ENCODE measurements at regions not wholly inside any gene's neighbourhood (a gene's known extent, or its start where the extent isn't known, plus 50 kb on each side); places are given as distances from the start of the nearest gene placed in this dataset.
"Not testable (repeated sequence)": the region's sequence is repeated elsewhere in the genome, so short reads cannot be mapped to it uniquely, and the experiment has no call there.

- CTCF ChIA-PET = interaction anchor here (1.0 to 2.7 kb wide), 4 partner anchors 9 to 424 kb away, joined by 3 to 10 read pairs (median 3); no protein-coding TSS in a partner anchor
- POLR2A ChIA-PET = no interaction called here
- Histone ChIP-seq H3K9ac (no peak overlapping the region), H2AFZ (ENCODE audit: low read depth) (no peak overlapping the region), H3K27me3 (ENCODE audit: insufficient read depth) (no peaks in the 10 kb centered on the region), H3K4me2 (no peak overlapping the region), H3K79me2 (ENCODE audit: insufficient read depth) (no peaks in the 10 kb centered on the region), H3K9me2 (no peaks in the 10 kb centered on the region), H3K36me3 (replicated peaks in 1 of 2; ENCODE audit: control insufficient read depth in 1 of 2, insufficient read depth in 2 of 2, low read length in 1 of 2) (no peaks in the 10 kb centered on the region), H3F3A (replicated peaks; ENCODE audit: insufficient read depth) (no peaks in the 10 kb centered on the region), H3K4me3 (ENCODE audit: low read depth in 2 of 2, low read length in 1 of 2) (no peak overlapping the region), H3K9me3 (no peaks in the 10 kb centered on the region), H4K20me1 (ENCODE audit: insufficient read depth) (no peaks in the 10 kb centered on the region), H3K27ac (ENCODE audit: low read depth in 2 of 2, low read length in 1 of 2) (no peak overlapping the region), H3K4me1 (ENCODE audit: control insufficient read depth in 1 of 2, insufficient read depth in 2 of 2, low read depth in 1 of 2, low read length in 1 of 2) (no peaks in the 10 kb centered on the region; a peak in 1 of 4 replicates)
- WGBS (ENCODE audit: low lambda C conversion rate) = 15% methylated on average over 5 of the region's 5 CpGs
- TF ChIP-seq MAX (IDR thresholded peaks at IDR 0.05; ENCODE audit: low read depth) = no peak
- DNase-seq = no peak
These were observed 75.1 kb upstream of the GPRC5B start for GRCh38 chr16:19959736-19960135.

- H3K4me1 ChIP-seq (ENCODE audit: control insufficient read depth in 1 of 2, insufficient read depth in 2 of 2, low read depth in 1 of 2, low read length in 1 of 2); H2AFZ ChIP-seq (ENCODE audit: low read depth); H3K4me3 ChIP-seq (ENCODE audit: low read depth in 2 of 2, low read length in 1 of 2); H3K9me3 ChIP-seq; CTCF ChIA-PET; H3K27ac ChIP-seq (ENCODE audit: low read depth in 2 of 2, low read length in 1 of 2); H3K79me2 ChIP-seq (ENCODE audit: insufficient read depth); DNase-seq; H3K27me3 ChIP-seq (ENCODE audit: insufficient read depth); H3K36me3 ChIP-seq (replicated peaks in 1 of 2; ENCODE audit: control insufficient read depth in 1 of 2, insufficient read depth in 2 of 2, low read length in 1 of 2); H3F3A ChIP-seq (replicated peaks; ENCODE audit: insufficient read depth); H3K9ac ChIP-seq; H3K9me2 ChIP-seq; H4K20me1 ChIP-seq (ENCODE audit: insufficient read depth); POLR2A ChIA-PET; H3K4me2 ChIP-seq: not testable (repeated sequence)
- WGBS (ENCODE audit: low lambda C conversion rate) = 58% methylated on average over 3 of the region's 3 CpGs
These were observed 71.2 kb upstream of the GPRC5B start for GRCh38 chr16:19955896-19956295.

GRCh38 chr16:19955084-19955483 lies 70.4 kb upstream of the GPRC5B start:
- H3K9ac ChIP-seq; H3F3A ChIP-seq (replicated peaks; ENCODE audit: insufficient read depth); H2AFZ ChIP-seq (ENCODE audit: low read depth); H3K27me3 ChIP-seq (ENCODE audit: insufficient read depth); H3K9me2 ChIP-seq; H3K4me1 ChIP-seq (ENCODE audit: control insufficient read depth in 1 of 2, insufficient read depth in 2 of 2, low read depth in 1 of 2, low read length in 1 of 2); H3K4me3 ChIP-seq (ENCODE audit: low read depth in 2 of 2, low read length in 1 of 2); CTCF ChIA-PET; H3K36me3 ChIP-seq (replicated peaks in 1 of 2; ENCODE audit: control insufficient read depth in 1 of 2, insufficient read depth in 2 of 2, low read length in 1 of 2); POLR2A ChIA-PET; H4K20me1 ChIP-seq (ENCODE audit: insufficient read depth); H3K27ac ChIP-seq (ENCODE audit: low read depth in 2 of 2, low read length in 1 of 2); H3K9me3 ChIP-seq; H3K4me2 ChIP-seq; H3K79me2 ChIP-seq (ENCODE audit: insufficient read depth); DNase-seq: not testable (repeated sequence)
- WGBS (ENCODE audit: low lambda C conversion rate) = 57% methylated on average over 3 of the region's 3 CpGs

- no peaks in the 10 kb centered on the region for H3K27me3 ChIP-seq (ENCODE audit: insufficient read depth)
- no peak overlapping the region for H2AFZ ChIP-seq (ENCODE audit: low read depth)
- no peaks in the 10 kb centered on the region for H3K4me1 ChIP-seq (ENCODE audit: control insufficient read depth in 1 of 2, insufficient read depth in 2 of 2, low read depth in 1 of 2, low read length in 1 of 2)
- H3K4me2 ChIP-seq = no peak overlapping the region
- H3K9ac ChIP-seq = no peak overlapping the region
- no peaks in the 10 kb centered on the region for H3K9me2 ChIP-seq
- no peaks in the 10 kb centered on the region for H3F3A ChIP-seq (replicated peaks; ENCODE audit: insufficient read depth)
- H3K4me3 ChIP-seq (ENCODE audit: low read depth in 2 of 2, low read length in 1 of 2) = no peak overlapping the region
- H4K20me1 ChIP-seq (ENCODE audit: insufficient read depth) = no peaks in the 10 kb centered on the region; the same call in 1 of the 2 replicates
- H3K27ac ChIP-seq (ENCODE audit: low read depth in 2 of 2, low read length in 1 of 2) = no peak overlapping the region
- no peaks in the 10 kb centered on the region for H3K9me3 ChIP-seq
- ChIA-PET CTCF (interaction anchor here (1.3 to 1.5 kb wide), 3 partner anchors 41 to 435 kb away, joined by 3 to 6 read pairs (median 4); no protein-coding TSS in a partner anchor), POLR2A (no interaction called here)
- no peaks in the 10 kb centered on the region for H3K36me3 ChIP-seq (replicated peaks in 1 of 2; ENCODE audit: control insufficient read depth in 1 of 2, insufficient read depth in 2 of 2, low read length in 1 of 2)
- DNase-seq = no peak
- H3K79me2 ChIP-seq (ENCODE audit: insufficient read depth) = no peaks in the 10 kb centered on the region
- WGBS (ENCODE audit: low lambda C conversion rate) = 26% methylated on average over 8 of the region's 8 CpGs
- TF ChIP-seq MEF2A (IDR thresholded peaks at IDR 0.05; ENCODE audit: borderline replicate concordance, low read depth) = no peak
- no peak for TF ChIP-seq POLR2AphosphoS5 (IDR thresholded peaks at IDR 0.05; ENCODE audit: low read depth, low read length)
- TF ChIP-seq FOSL2 (IDR thresholded peaks at IDR 0.05; ENCODE audit: borderline replicate concordance, low read depth) = no peak
- no peak for TF ChIP-seq TAF1 (IDR thresholded peaks at IDR 0.05; ENCODE audit: borderline replicate concordance, low read depth, low read length)
- no peak for TF ChIP-seq ELF1 (IDR thresholded peaks at IDR 0.05)
- no peak for TF ChIP-seq NFIC (IDR thresholded peaks at IDR 0.05; ENCODE audit: borderline replicate concordance)
- TF ChIP-seq MXI1 (IDR thresholded peaks at IDR 0.05; ENCODE audit: low read depth, low read length) = no peak
- TF ChIP-seq FOXJ3 (CRISPR knock-in tag; IDR thresholded peaks at IDR 0.05) = no peak
- TF ChIP-seq YY1 (IDR thresholded peaks at IDR 0.05; ENCODE audit: low read depth) = no peak
- no peak for TF ChIP-seq GATA2 (CRISPR knock-in tag; IDR thresholded peaks at IDR 0.05)
- TF ChIP-seq USF2 (IDR thresholded peaks at IDR 0.05; ENCODE audit: borderline replicate concordance, low read depth, low read length) = no peak
These were observed 63.8 kb upstream of the GPRC5B start for GRCh38 chr16:19948186-19949104.
